GM23248 (cell line): ENCODE measurements at regions not wholly inside any gene's neighbourhood (a gene's known extent, or its start where the extent isn't known, plus 50 kb on each side); places are given as distances from the start of the nearest gene placed in this dataset.
"Not testable (repeated sequence)": the region's sequence is repeated elsewhere in the genome, so short reads cannot be mapped to it uniquely, and the experiment has no call there.

Source experiments
- DNase-seq: peaks from one replicate; pipeline ENCODE4 v3.0.0-alpha.2; 2015
- H2AFZ ChIP-seq: fragments of 200-600 bp; sonication (generic); 2 replicates; pipeline ENCODE4 v1.6.1; 2016; ENCODE audit warnings: antibody characterized with exemption
- H3F3A ChIP-seq: fragments of 200-600 bp; sonication (generic); 2 replicates; pipeline ENCODE4 v1.6.1; 2016; ENCODE audit warnings: mild to moderate bottlenecking, antibody characterized with exemption, mixed run types; ENCODE audit not compliant: insufficient read depth
- H3K27ac ChIP-seq: fragments of 200-600 bp; sonication (generic); 2 replicates; pipeline ENCODE4 v1.5.1; 2016; ENCODE audit warnings: mild to moderate bottlenecking
- H3K27me3 ChIP-seq: fragments of 200-600 bp; sonication (generic); replicated peaks from 2 replicates; pipeline ENCODE4 v1.6.1; 2016; ENCODE audit warnings: mild to moderate bottlenecking; ENCODE audit not compliant: insufficient read depth
- H3K36me3 ChIP-seq: fragments of 200-600 bp; sonication (generic); 2 replicates; pipeline ENCODE4 v1.6.1; 2016; ENCODE audit warnings: low read depth, mild to moderate bottlenecking
- H3K4me1 ChIP-seq: fragments of 200-600 bp; sonication (generic); 2 replicates; pipeline ENCODE4 v1.6.1; 2016; ENCODE audit warnings: mild to moderate bottlenecking; ENCODE audit not compliant: insufficient read depth
- H3K4me2 ChIP-seq: fragments of 200-600 bp; sonication (generic); one replicate; pipeline ENCODE4 v1.6.1; 2016; ENCODE audit warnings: mild to moderate bottlenecking; ENCODE audit not compliant: unreplicated experiment
- H3K4me3 ChIP-seq: fragments of 200-600 bp; sonication (generic); 2 replicates; pipeline ENCODE4 v1.5.1; 2016; ENCODE audit warnings: mild to moderate bottlenecking
- H3K79me2 ChIP-seq: fragments of 200-600 bp; sonication (generic); 2 replicates; pipeline ENCODE4 v1.6.1; 2016; ENCODE audit warnings: mild to moderate bottlenecking; ENCODE audit not compliant: insufficient read depth
- H3K9ac ChIP-seq: fragments of 200-600 bp; sonication (generic); 2 replicates; pipeline ENCODE4 v1.6.1; 2016; ENCODE audit warnings: mild to moderate bottlenecking
- H3K9me2 ChIP-seq: fragments of 200-600 bp; sonication (generic); 2 replicates; pipeline ENCODE4 v1.6.1; 2016; ENCODE audit warnings: mixed run types, mild to moderate bottlenecking, moderate library complexity; ENCODE audit not compliant: insufficient read depth
- H3K9me3 ChIP-seq: fragments of 200-600 bp; sonication (generic); one replicate; pipeline ENCODE4 v1.6.1; 2017; ENCODE audit warnings: low read depth
- H4K20me1 ChIP-seq: fragments of 200-600 bp; sonication (generic); 2 replicates; pipeline ENCODE4 v1.6.0; 2016; ENCODE audit not compliant: insufficient read depth
- EZH2 ChIP-seq: fragments of 200-600 bp; sonication (generic); IDR thresholded peaks from 2 replicates; pipeline ENCODE4 v1.6.1; 2018; ENCODE audit warnings: antibody characterized with exemption, mild to moderate bottlenecking; ENCODE audit not compliant: insufficient read depth, poor library complexity, severe bottlenecking
- EZH2phosphoT487 ChIP-seq: fragments of 200-600 bp; sonication (generic); IDR thresholded peaks from 2 replicates; pipeline ENCODE4 v1.6.1; 2018; ENCODE audit warnings: antibody characterized with exemption, moderate library complexity, mild to moderate bottlenecking, low read depth; ENCODE audit not compliant: insufficient read depth
- WGBS, 2 experiments: methylation state at CpG; one replicate each; pipeline ENCODE4 v1.1.6; 2015 to 2017; ENCODE audit warnings: low lambda C conversion rate in 2 of 2, low coverage in 1 of 2; ENCODE audit errors: missing lambda C conversion rate in 2 of 2; 5-methylcytosine and 5-hydroxymethylcytosine counted together
- in situ Hi-C: fragments of 300-500 bp; cut with MboI; formaldehyde crosslinking; loops from 2 replicates; pipeline ENCODE4 v1.15.0; 2020

DNA sequence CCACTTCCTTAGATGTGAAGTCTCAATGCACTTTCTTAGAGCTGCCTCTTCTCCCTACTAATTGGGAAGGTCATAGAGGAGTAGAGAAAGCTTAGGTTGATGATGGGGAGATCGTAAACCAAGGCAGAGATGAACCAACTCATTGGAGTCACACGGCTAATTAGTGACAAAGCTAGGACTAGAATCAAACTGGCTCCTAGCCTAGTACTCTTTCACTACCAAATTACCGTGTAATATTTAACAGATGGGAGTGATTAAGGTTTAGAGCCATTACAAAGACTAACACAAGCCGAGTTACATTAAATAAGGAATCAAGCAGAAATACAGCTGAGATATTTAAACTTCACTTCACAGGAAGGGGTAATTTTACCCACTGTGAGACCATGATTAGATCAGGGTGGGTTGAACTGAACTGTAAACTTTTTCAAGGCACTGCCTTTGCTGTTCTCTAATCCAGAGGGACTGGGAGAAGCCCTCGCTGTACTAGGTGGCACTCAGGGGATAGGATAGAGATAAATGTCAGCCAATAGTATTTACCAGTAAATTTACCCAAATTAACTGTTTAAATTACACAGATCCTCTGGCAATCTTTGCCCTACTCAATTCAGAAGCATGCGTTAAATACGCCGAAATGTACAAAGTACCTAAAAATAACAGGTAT lies 166.4 kb upstream of the PIK3R1 start:
- Histone ChIP-seq H3K4me1 (peaks cover 31% of the 10 kb centered on the region), H3K27ac (no peak overlapping the region), H3K4me3 (no peak overlapping the region), H3K9ac (no peak overlapping the region), H3F3A (peaks cover 21% of the 10 kb centered on the region), H3K9me3 (no peaks in the 10 kb centered on the region), H3K9me2 (peaks cover 3% of the 10 kb centered on the region; the same call in 1 of the 2 replicates), H3K27me3 (no peaks in the 10 kb centered on the region), H2AFZ (no peak overlapping the region), H3K4me2 (no peak overlapping the region), H3K36me3 (no peaks in the 10 kb centered on the region), H3K79me2 (no peaks in the 10 kb centered on the region), H4K20me1 (no peaks in the 10 kb centered on the region)
- DNase-seq, result peak; percentile 48
- in situ Hi-C loops, result no loop called here
- 50 to 52% methylated on average over 8 of the region's 8 CpGs for WGBS, 2 experiments
- no peak for TF ChIP-seq EZH2phosphoT487
- TF ChIP-seq EZH2, result no peak

DNA sequence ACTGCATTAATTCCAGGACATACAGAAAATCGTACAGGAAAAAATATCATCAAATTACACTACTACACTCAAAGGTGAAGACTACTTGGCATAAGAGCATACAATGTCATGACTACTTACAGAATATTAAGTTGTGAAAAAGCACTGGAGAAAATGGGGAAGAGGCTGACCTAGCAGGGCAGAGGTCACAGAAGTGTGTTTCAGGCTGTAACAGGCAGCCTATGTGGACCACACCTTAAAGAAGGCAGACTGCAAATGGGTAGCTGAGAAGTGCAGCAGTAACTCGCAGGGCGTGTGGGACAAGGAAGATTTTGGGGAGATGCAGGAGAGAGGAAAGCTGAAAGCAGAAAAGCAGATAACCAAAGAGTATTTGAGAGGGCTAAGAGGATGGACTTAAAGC lies 167.0 kb upstream of the PIK3R1 start:
- H3K9me3 ChIP-seq, result no peaks in the 10 kb centered on the region
- H3K27me3 ChIP-seq, result no peaks in the 10 kb centered on the region
- 99% methylated on average over 3 of the region's 3 CpGs for WGBS, 2 experiments
- peaks cover 31% of the 10 kb centered on the region for H3K4me1 ChIP-seq
- no peaks in the 10 kb centered on the region for H3K79me2 ChIP-seq
- H4K20me1 ChIP-seq, result no peaks in the 10 kb centered on the region
- H3K27ac ChIP-seq, result no peak overlapping the region
- peaks cover 3% of the 10 kb centered on the region; the same call in 1 of the 2 replicates for H3K9me2 ChIP-seq
- TF ChIP-seq EZH2phosphoT487 (no peak), EZH2 (no peak)
- in situ Hi-C loops, result no loop called here
- H3F3A ChIP-seq, result peaks cover 21% of the 10 kb centered on the region
- H3K36me3 ChIP-seq, result no peaks in the 10 kb centered on the region
- DNase-seq, result no peak
- no peak overlapping the region for H3K9ac ChIP-seq
- no peak overlapping the region for H3K4me2 ChIP-seq
- H2AFZ ChIP-seq, result no peak overlapping the region
- H3K4me3 ChIP-seq, result no peak overlapping the region

DNA sequence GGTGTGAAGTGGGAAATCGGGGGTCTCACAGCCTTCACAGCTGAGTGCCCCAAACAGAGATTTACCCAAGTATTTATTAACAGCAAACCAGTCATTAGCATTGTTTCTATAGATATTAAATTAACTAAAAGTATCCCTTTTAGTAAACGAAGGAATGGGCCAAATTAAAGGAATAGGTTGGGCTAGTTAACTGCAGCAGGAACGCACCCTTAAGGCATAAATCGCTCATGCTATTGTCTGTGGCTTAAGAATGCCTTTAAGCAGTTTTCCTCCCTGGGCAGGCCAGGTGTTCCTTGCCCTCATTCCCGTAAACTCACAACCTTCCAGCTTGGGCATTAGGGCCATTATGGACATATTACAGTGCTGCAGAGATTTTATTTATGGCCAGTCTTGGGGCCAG lies 167.5 kb upstream of the PIK3R1 start:
- H3K9me3 ChIP-seq, H3K9ac ChIP-seq, H3K36me3 ChIP-seq, H3K9me2 ChIP-seq, H3K4me2 ChIP-seq, H2AFZ ChIP-seq, H3K79me2 ChIP-seq, H3K4me3 ChIP-seq, H4K20me1 ChIP-seq, DNase-seq, H3K27me3 ChIP-seq, in situ Hi-C loops: not testable (repeated sequence)
- H3F3A ChIP-seq, result peaks cover 21% of the 10 kb centered on the region
- peaks cover 31% of the 10 kb centered on the region for H3K4me1 ChIP-seq
- peak overlapping the region; percentile 89; the same call in 1 of the 2 replicates for H3K27ac ChIP-seq
- 96 to 98% methylated on average over 5 of the region's 5 CpGs for WGBS, 2 experiments

DNA sequence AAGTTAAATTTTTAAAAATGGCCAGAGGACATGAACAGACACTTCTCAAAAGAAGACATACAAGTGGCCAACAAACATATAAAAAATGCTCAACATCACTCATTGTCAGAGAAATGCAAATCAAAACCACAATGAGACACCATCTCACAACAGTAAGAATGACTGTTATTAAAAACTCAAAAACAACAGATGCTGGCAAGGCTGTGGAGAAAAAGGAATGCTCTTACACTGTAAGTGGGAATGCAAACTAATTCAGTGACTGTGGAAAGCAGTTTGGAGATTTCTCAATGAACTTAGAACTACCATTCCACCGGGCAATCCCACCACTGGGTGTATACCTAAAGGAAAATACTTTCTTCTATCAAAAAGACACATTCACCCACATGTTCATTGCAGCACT lies 168.5 kb upstream of the PIK3R1 start:
- H3F3A ChIP-seq, result peaks cover 21% of the 10 kb centered on the region
- no peaks in the 10 kb centered on the region for H3K36me3 ChIP-seq
- no peaks in the 10 kb centered on the region for H4K20me1 ChIP-seq
- in situ Hi-C loops, result no loop called here
- peak; percentile 86 for DNase-seq
- peak overlapping the region; percentile 56 for H3K9ac ChIP-seq
- peaks cover 3% of the 10 kb centered on the region; the same call in 1 of the 2 replicates for H3K9me2 ChIP-seq
- H2AFZ ChIP-seq, result 0 out of 2 replicates have a peak overlapping the region, but pooled peaks have one; percentile 19
- H3K79me2 ChIP-seq, result no peaks in the 10 kb centered on the region
- WGBS, 2 experiments, result 0 to 3% methylated on average over 1 of the region's 1 CpG
- H3K4me3 ChIP-seq, result peak overlapping the region; percentile 36
- TF ChIP-seq EZH2, result no peak
- no peak for TF ChIP-seq EZH2phosphoT487
- no peaks in the 10 kb centered on the region for H3K9me3 ChIP-seq
- H3K27ac ChIP-seq, result peak overlapping the region; percentile 89
- H3K27me3 ChIP-seq, result no peaks in the 10 kb centered on the region
- H3K4me2 ChIP-seq, result peak overlapping the region; percentile 58
- peaks cover 31% of the 10 kb centered on the region for H3K4me1 ChIP-seq

DNA sequence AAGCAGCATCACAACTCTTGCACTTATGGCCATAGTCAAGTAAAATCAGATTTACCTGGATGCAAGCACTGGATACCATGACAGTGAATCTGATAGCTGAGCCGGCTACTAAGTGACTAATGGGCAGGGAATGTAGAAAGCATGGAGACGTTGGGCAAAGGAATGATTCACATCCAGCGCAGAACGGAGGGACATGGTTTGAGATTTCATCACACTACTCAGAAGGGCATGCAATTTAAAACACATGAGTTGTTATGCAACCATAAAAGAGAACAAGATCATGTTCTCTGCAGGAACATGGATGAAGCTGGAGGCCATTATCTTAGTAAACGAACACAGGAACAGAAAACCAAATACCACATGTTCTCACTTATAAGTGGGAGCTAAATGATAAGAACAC lies 169.1 kb upstream of the PIK3R1 start:
- H3K27me3 ChIP-seq, result no peaks in the 10 kb centered on the region
- peak; percentile 99 for DNase-seq
- H3K36me3 ChIP-seq, result no peaks in the 10 kb centered on the region
- TF ChIP-seq EZH2, result no peak
- TF ChIP-seq EZH2phosphoT487, result no peak
- H3K27ac ChIP-seq, result peak overlapping the region; percentile 89
- H3K4me3 ChIP-seq, result peak overlapping the region; percentile 36
- H3K4me2 ChIP-seq, result peak overlapping the region; percentile 58
- H3K9me3 ChIP-seq, result no peaks in the 10 kb centered on the region
- peaks cover 21% of the 10 kb centered on the region for H3F3A ChIP-seq
- no peaks in the 10 kb centered on the region for H4K20me1 ChIP-seq
- in situ Hi-C loops, result no loop called here
- H3K79me2 ChIP-seq, result no peaks in the 10 kb centered on the region
- peaks cover 31% of the 10 kb centered on the region for H3K4me1 ChIP-seq
- H2AFZ ChIP-seq, result peak overlapping the region; percentile 19; the same call in 1 of the 2 replicates
- H3K9me2 ChIP-seq, result peaks cover 3% of the 10 kb centered on the region; the same call in 1 of the 2 replicates
- 0% methylated on average over 5 of the region's 5 CpGs for WGBS, 2 experiments
- H3K9ac ChIP-seq, result peak overlapping the region; percentile 56
